ENCODE measurements at regions not wholly inside any gene's neighbourhood (a gene's known extent, or its start where the extent isn't known, plus 50 kb on each side); places are given as distances from the start of the nearest gene placed in this dataset.
A peak's percentile ranks its signal among the peaks of the same experiment; 100 is the strongest.

DNA sequence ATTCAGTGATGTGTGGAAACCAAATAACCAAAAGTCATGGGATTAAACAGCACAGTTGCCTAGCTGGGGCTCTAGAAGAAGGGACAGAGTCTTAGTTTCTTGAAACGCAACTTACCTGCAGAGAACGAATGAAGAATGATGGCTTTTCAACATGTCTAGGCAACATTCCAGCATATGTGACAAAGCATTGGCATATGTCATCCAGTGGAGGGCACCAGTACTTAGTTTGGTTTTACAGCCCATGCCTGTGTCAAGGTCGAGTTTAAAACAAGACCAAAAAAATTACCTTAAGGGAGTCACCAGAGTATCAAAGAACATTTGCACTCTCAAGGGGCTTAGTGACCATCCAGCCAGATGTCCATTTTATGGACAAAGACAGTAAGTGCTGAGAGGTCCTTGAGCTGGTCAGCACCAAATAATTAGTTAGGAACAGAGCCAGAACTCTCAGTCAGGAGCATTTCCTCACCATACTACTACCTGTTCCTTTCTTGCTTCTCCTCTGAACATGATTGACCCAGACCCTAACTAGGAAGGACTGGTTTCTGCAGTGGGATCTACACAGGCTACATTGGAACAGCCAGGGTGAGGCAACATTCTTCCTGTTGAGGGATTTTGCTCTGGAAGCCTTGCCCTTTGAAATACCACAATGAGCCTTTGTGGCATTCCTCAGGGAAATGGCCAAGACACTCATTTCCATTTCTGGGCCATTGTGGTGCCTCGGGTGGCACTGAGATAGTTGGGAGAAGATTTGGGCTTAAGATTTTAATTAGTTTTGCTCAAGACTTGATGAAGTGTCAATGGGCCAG is 75.4 kb upstream of the ANKH start:
- Histone ChIP-seq H3K27ac (ENCODE audit: low read length) (no peak overlapping the region), H3K27me3 (ENCODE audit: control insufficient read depth, insufficient read depth, low read length) (peaks cover 4% of the 10 kb centered on the region), H3K4me1 (ENCODE audit: control insufficient read depth, insufficient read depth, low read length) (no peaks in the 10 kb centered on the region), H3K4me3 (ENCODE audit: low read length) (no peak overlapping the region), H3K36me3 (ENCODE audit: control insufficient read depth, insufficient read depth, low read length) (no peaks in the 10 kb centered on the region), H3K9me3 (ENCODE audit: control insufficient read depth, insufficient read depth, low read length) (no peaks in the 10 kb centered on the region)
- no peak overlapping the region for H3K4me3 Mint-ChIP-seq
- WGBS (ENCODE audit: insufficient coverage) = 23% methylated on average over 4 of the region's 4 CpGs
- H3K27ac Mint-ChIP-seq = no peak overlapping the region
- peaks cover 11 to 33% of the 10 kb centered on the region in 2 donors for H3K27me3 Mint-ChIP-seq (ENCODE audit: low read depth in 2 of 2)
- peak; percentile 74 to 88 (median 80) for ATAC-seq
- no peaks in the 10 kb centered on the region for H3K4me1 Mint-ChIP-seq
- peak in 1 of 2 donors; percentile 80 for DNase-seq
- peak; percentile 47 for TF ChIP-seq CTCF (IDR thresholded peaks at IDR 0.05)
- intact Hi-C loops (cut with micrococcal nuclease) = loop anchor here (1.0 kb wide), 1 partner anchor 56 kb away; no protein-coding TSS in a partner anchor
- no peaks in the 10 kb centered on the region for H3K9me3 Mint-ChIP-seq
- H3K36me3 Mint-ChIP-seq = no peaks in the 10 kb centered on the region

- Histone ChIP-seq H3K27ac (ENCODE audit: low read length) (no peak overlapping the region), H3K4me1 (ENCODE audit: control insufficient read depth, insufficient read depth, low read length) (no peaks in the 10 kb centered on the region), H3K9me3 (ENCODE audit: control insufficient read depth, insufficient read depth, low read length) (no peaks in the 10 kb centered on the region), H3K4me3 (ENCODE audit: low read length) (no peak overlapping the region), H3K27me3 (ENCODE audit: control insufficient read depth, insufficient read depth, low read length) (peaks cover 6% of the 10 kb centered on the region), H3K36me3 (ENCODE audit: control insufficient read depth, insufficient read depth, low read length) (no peaks in the 10 kb centered on the region)
- H3K27me3 Mint-ChIP-seq (ENCODE audit: low read depth in 2 of 2) = peaks cover 15 to 43% of the 10 kb centered on the region in 2 donors
- WGBS (ENCODE audit: insufficient coverage) = 92% methylated on average over 3 of the region's 3 CpGs
- no peak overlapping the region for H3K27ac Mint-ChIP-seq
- TF ChIP-seq CTCF (IDR thresholded peaks at IDR 0.05) = no peak
- no peak for ATAC-seq
- no peak overlapping the region for H3K4me3 Mint-ChIP-seq
- intact Hi-C loops (cut with micrococcal nuclease) = no loop called here
- H3K36me3 Mint-ChIP-seq = no peaks in the 10 kb centered on the region
- H3K9me3 Mint-ChIP-seq = no peaks in the 10 kb centered on the region
- no peaks in the 10 kb centered on the region for H3K4me1 Mint-ChIP-seq
- DNase-seq = no peak
Measured at GRCh38 chr5:14945450-14945849, 73.9 kb upstream of the ANKH start.

GRCh38 chr5:14944996-14945395 is 73.4 kb upstream of the ANKH start:
- no peaks in the 10 kb centered on the region for H3K9me3 Mint-ChIP-seq
- H3K4me1 ChIP-seq (ENCODE audit: control insufficient read depth, insufficient read depth, low read length) = no peaks in the 10 kb centered on the region
- no peak overlapping the region for H3K27ac ChIP-seq (ENCODE audit: low read length)
- peaks cover 16 to 44% of the 10 kb centered on the region in 2 donors for H3K27me3 Mint-ChIP-seq (ENCODE audit: low read depth in 2 of 2)
- H3K36me3 ChIP-seq (ENCODE audit: control insufficient read depth, insufficient read depth, low read length) = no peaks in the 10 kb centered on the region
- no peak overlapping the region for H3K4me3 ChIP-seq (ENCODE audit: low read length)
- no peak for TF ChIP-seq CTCF (IDR thresholded peaks at IDR 0.05)
- no peak for DNase-seq
- H3K9me3 ChIP-seq (ENCODE audit: control insufficient read depth, insufficient read depth, low read length) = no peaks in the 10 kb centered on the region
- H3K27ac Mint-ChIP-seq = no peak overlapping the region
- H3K36me3 Mint-ChIP-seq = no peaks in the 10 kb centered on the region
- H3K4me1 Mint-ChIP-seq = no peaks in the 10 kb centered on the region
- WGBS (ENCODE audit: insufficient coverage) = 75% methylated on average over 3 of the region's 3 CpGs
- intact Hi-C loops (cut with micrococcal nuclease) = no loop called here
- no peak for ATAC-seq
- H3K27me3 ChIP-seq (ENCODE audit: control insufficient read depth, insufficient read depth, low read length) = peaks cover 6% of the 10 kb centered on the region
- H3K4me3 Mint-ChIP-seq = no peak overlapping the region

DNA sequence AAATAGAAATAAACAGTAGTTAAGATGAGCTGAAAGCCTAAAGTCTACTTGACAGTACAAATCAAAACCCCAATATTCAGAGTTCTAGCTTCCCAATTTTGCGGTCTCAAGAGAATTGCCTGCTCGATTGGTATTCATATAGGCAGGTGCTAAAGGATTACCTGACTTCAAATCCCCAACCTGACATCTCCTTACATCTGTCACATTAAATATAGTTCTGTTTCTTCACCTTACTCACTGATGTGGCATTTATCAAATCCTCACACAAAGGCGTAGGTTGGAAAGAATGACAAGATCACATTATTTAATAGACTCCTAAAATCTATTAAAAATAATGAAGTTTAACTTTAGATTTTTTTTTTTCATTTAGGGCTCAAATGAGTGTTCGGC is 72.8 kb upstream of the ANKH start:
- Histone ChIP-seq H3K27me3 (ENCODE audit: control insufficient read depth, insufficient read depth, low read length) (peaks cover 6% of the 10 kb centered on the region), H3K9me3 (ENCODE audit: control insufficient read depth, insufficient read depth, low read length) (no peaks in the 10 kb centered on the region), H3K4me1 (ENCODE audit: control insufficient read depth, insufficient read depth, low read length) (no peaks in the 10 kb centered on the region), H3K4me3 (ENCODE audit: low read length) (no peak overlapping the region), H3K27ac (ENCODE audit: low read length) (no peak overlapping the region), H3K36me3 (ENCODE audit: control insufficient read depth, insufficient read depth, low read length) (no peaks in the 10 kb centered on the region)
- H3K27ac Mint-ChIP-seq = no peak overlapping the region
- TF ChIP-seq CTCF (IDR thresholded peaks at IDR 0.05) = no peak
- DNase-seq (no peak), ATAC-seq (no peak)
- no peaks in the 10 kb centered on the region for H3K4me1 Mint-ChIP-seq
- WGBS (ENCODE audit: insufficient coverage) = 90% methylated on average over 3 of the region's 4 CpGs
- H3K4me3 Mint-ChIP-seq = no peak overlapping the region
- intact Hi-C loops (cut with micrococcal nuclease) = no loop called here
- no peaks in the 10 kb centered on the region for H3K36me3 Mint-ChIP-seq
- H3K9me3 Mint-ChIP-seq = no peaks in the 10 kb centered on the region
- H3K27me3 Mint-ChIP-seq (ENCODE audit: low read depth in 2 of 2) = peaks cover 14 to 38% of the 10 kb centered on the region in 2 donors

Measured in natural killer cell (primary cell).